GM23248 (cell line): ENCODE measurements at regions not wholly inside any gene's neighbourhood (a gene's known extent, or its start where the extent isn't known, plus 50 kb on each side); places are given as distances from the start of the nearest gene placed in this dataset.

Source experiments
- EZH2 ChIP-seq: fragments of 200-600 bp; sonication (generic); IDR thresholded peaks from 2 replicates; pipeline ENCODE4 v1.6.1; 2018; ENCODE audit warnings: antibody characterized with exemption, mild to moderate bottlenecking; ENCODE audit not compliant: insufficient read depth, poor library complexity, severe bottlenecking
- EZH2phosphoT487 ChIP-seq: fragments of 200-600 bp; sonication (generic); IDR thresholded peaks from 2 replicates; pipeline ENCODE4 v1.6.1; 2018; ENCODE audit warnings: antibody characterized with exemption, moderate library complexity, mild to moderate bottlenecking, low read depth; ENCODE audit not compliant: insufficient read depth

DNA sequence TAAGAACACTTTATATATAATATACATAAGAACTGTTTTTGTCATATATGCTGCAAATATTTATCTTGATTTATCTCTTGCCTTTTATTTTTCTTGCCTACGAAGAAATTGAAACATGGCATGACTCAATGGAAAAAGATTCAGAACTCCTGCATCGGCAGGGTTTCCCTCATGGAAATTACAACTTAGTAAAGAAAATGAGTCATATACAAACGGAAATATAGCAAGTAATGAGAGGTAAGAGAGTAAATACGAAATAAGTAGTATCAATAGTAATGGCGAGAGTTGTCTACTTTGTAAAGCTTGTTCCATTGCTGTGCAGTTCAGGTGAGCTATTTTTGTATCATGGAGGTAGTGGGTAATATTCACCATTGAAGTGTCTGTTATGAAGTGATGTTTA, 350.4 kb downstream of the DDX10 start:
- no peak for TF ChIP-seq EZH2
- TF ChIP-seq EZH2phosphoT487, result no peak
